H1 (cell line): ENCODE measurements at regions not wholly inside any gene's neighbourhood (a gene's known extent, or its start where the extent isn't known, plus 50 kb on each side); places are given as distances from the start of the nearest gene placed in this dataset.

ENCODE experiments used
- CTCF ChIA-PET: fragments of 300-600 bp; sonication (Branson Sonifier 250); formaldehyde crosslinking; loops from one replicate; lab custom pipeline; 2021; ENCODE audit not compliant: partially characterized antibody; lab: Charles Lee
- POLR2A ChIA-PET: fragments of 300-600 bp; sonication (Branson Sonifier 250); formaldehyde crosslinking; loops from one replicate; lab custom pipeline; 2021; ENCODE audit warnings: inconsistent platforms; ENCODE audit not compliant: partially characterized antibody; lab: Charles Lee
- DNase-seq, 2 experiments: peaks; one replicate each; pipeline versions ENCODE4 v3.0.0 to v3.0.0-alpha.2; 2010 to 2022; ENCODE audit warnings: low spot score in 2 of 2, low read depth in 1 of 2, mixed read lengths in 1 of 2
- FAIRE-seq: peaks from 2 replicates; lab custom pipeline; 2011; peaks lifted over from hg19 to GRCh38; lab: Jason Lieb, UNC
- H2AFZ ChIP-seq: 2 replicates; pipeline ENCODE4 v1.8.1; 2012; ENCODE audit warnings: low read length, inconsistent platforms
- H2AK5ac ChIP-seq: 2 replicates; pipeline ENCODE4 v1.6.1; 2013; ENCODE audit warnings: low read depth, low read length
- H2BK120ac ChIP-seq: replicated peaks from 2 replicates; pipeline ENCODE3; 2013; ENCODE audit warnings: low read depth, low read length, inconsistent platforms
- H2BK12ac ChIP-seq: 2 replicates; pipeline ENCODE4 v1.6.1; 2013; ENCODE audit warnings: low read depth, low read length
- H2BK15ac ChIP-seq: 2 replicates; pipeline ENCODE4 v1.6.1; 2013; ENCODE audit warnings: low read length
- H2BK20ac ChIP-seq: 2 replicates; pipeline ENCODE4 v1.6.1; 2013; ENCODE audit warnings: low read length
- H2BK5ac ChIP-seq: 2 replicates; pipeline ENCODE4 v1.6.1; 2013; ENCODE audit warnings: low read depth, low read length
- H3K14ac ChIP-seq: 2 replicates; pipeline ENCODE4 v1.6.1; 2013; ENCODE audit warnings: inconsistent platforms; ENCODE audit not compliant: insufficient read length
- H3K18ac ChIP-seq: 2 replicates; pipeline ENCODE4 v1.6.1; 2013; ENCODE audit warnings: low read length; ENCODE audit errors: extremely low read depth
- H3K23ac ChIP-seq: 2 replicates; pipeline ENCODE4 v1.6.1; 2013; ENCODE audit warnings: inconsistent platforms; ENCODE audit not compliant: insufficient read length
- H3K23me2 ChIP-seq: 2 replicates; pipeline ENCODE4 v1.6.1; 2013; ENCODE audit warnings: low read depth, low read length
- H3K27ac ChIP-seq: 2 replicates; pipeline ENCODE4 v1.6.1; 2011; ENCODE audit warnings: low read depth, low read length, inconsistent platforms
- H3K27me3 ChIP-seq, 4 experiments: replicated peaks in 1 of 4; 1 replicate in 1 of 4; 2 replicates in 3 of 4; pipeline versions ENCODE4 v1.6.1 to v1.8.1; 2011 to 2013; ENCODE audit warnings: low read length in 3 of 4, mild to moderate bottlenecking in 3 of 4, inconsistent platforms in 2 of 4, mixed read lengths in 2 of 4, moderate library complexity in 1 of 4; ENCODE audit not compliant: control insufficient read depth in 3 of 4, insufficient read depth in 3 of 4; ENCODE audit errors: extremely low read depth in 1 of 4
- H3K36me3 ChIP-seq, 4 experiments: 2 replicates each; pipeline versions ENCODE4 v1.6.1 to v1.8.1; 2011 to 2013; ENCODE audit warnings: mild to moderate bottlenecking in 4 of 4, low read length in 3 of 4, moderate library complexity in 2 of 4, control low read depth in 1 of 4, inconsistent platforms in 1 of 4; ENCODE audit not compliant: insufficient read depth in 4 of 4, control insufficient read depth in 2 of 4
- H3K4ac ChIP-seq: replicated peaks from 2 replicates; pipeline ENCODE3; 2013; ENCODE audit warnings: low read length, low read depth, mixed read lengths, inconsistent platforms; ENCODE audit not compliant: insufficient read length
- H3K4me1 ChIP-seq, 4 experiments: replicated peaks in 1 of 4; 1 replicate in 1 of 4; 2 replicates in 3 of 4; pipeline versions ENCODE4 v1.6.1 to v1.8.1; 2011 to 2013; ENCODE audit warnings: low read length in 3 of 4, inconsistent platforms in 2 of 4, mixed read lengths in 1 of 4; ENCODE audit not compliant: insufficient read depth in 4 of 4, control insufficient read depth in 3 of 4
- H3K4me2 ChIP-seq, 2 experiments: 2 replicates each; pipeline versions ENCODE4 v1.6.1 to v1.8.1; 2011 to 2013; ENCODE audit warnings: low read depth in 2 of 2, low read length in 2 of 2, control low read depth in 1 of 2, inconsistent platforms in 1 of 2, mild to moderate bottlenecking in 1 of 2; ENCODE audit not compliant: insufficient read depth in 1 of 2
- H3K4me3 ChIP-seq, 4 experiments: fragments of 200-600, 300-600 bp in 1 of 4; sonication (generic), shearing (Covaris generic), sonication (Bioruptor Twin) in 1 of 4; 2 replicates each; pipeline versions ENCODE4 v1.5.1 to v1.8.1; 2011 to 2016; ENCODE audit warnings: low read length in 4 of 4, low read depth in 3 of 4, control low read depth in 2 of 4, inconsistent platforms in 2 of 4, mild to moderate bottlenecking in 2 of 4, mixed read lengths in 1 of 4, moderate library complexity in 1 of 4; ENCODE audit not compliant: insufficient read depth in 2 of 4; ENCODE audit errors: extremely low read depth in 1 of 4
- H3K56ac ChIP-seq: replicated peaks from 2 replicates; pipeline ENCODE3; 2013; ENCODE audit warnings: low read depth, mild to moderate bottlenecking, mixed read lengths, low read length, inconsistent platforms; ENCODE audit not compliant: insufficient read length
- H3K79me1 ChIP-seq: 2 replicates; pipeline ENCODE4 v1.6.1; 2013; ENCODE audit warnings: low read depth, low read length, control low read depth
- H3K79me2 ChIP-seq, 2 experiments: 2 replicates each; pipeline versions ENCODE4 v1.6.1 to v1.8.1; 2012 to 2013; ENCODE audit warnings: low read length in 2 of 2, mild to moderate bottlenecking in 2 of 2, inconsistent platforms in 1 of 2; ENCODE audit not compliant: insufficient read depth in 2 of 2, control insufficient read depth in 1 of 2
- H3K9ac ChIP-seq, 4 experiments: replicated peaks in 1 of 4; 1 replicate in 1 of 4; 2 replicates in 3 of 4; pipeline versions ENCODE4 v1.6.1 to v1.8.1; 2011 to 2013; ENCODE audit warnings: low read depth in 3 of 4, low read length in 3 of 4, control low read depth in 2 of 4, mild to moderate bottlenecking in 2 of 4, moderate library complexity in 2 of 4, inconsistent platforms in 1 of 4; ENCODE audit errors: extremely low read depth in 1 of 4
- H3K9me3 ChIP-seq, 2 experiments: 2 replicates each; pipeline versions ENCODE4 v1.6.1 to v1.8.1; 2012 to 2013; ENCODE audit warnings: mild to moderate bottlenecking in 2 of 2, moderate library complexity in 2 of 2, control low read depth in 1 of 2, inconsistent platforms in 1 of 2, low read depth in 1 of 2, low read length in 1 of 2, mixed read lengths in 1 of 2; ENCODE audit not compliant: insufficient read depth in 2 of 2
- H4K20me1 ChIP-seq, 2 experiments: replicated peaks in 1 of 2; 2 replicates each; pipeline versions ENCODE3 to v1.8.1; 2011 to 2013; ENCODE audit warnings: inconsistent platforms in 2 of 2, low read length in 2 of 2, mild to moderate bottlenecking in 1 of 2; ENCODE audit not compliant: insufficient read depth in 2 of 2, control insufficient read depth in 1 of 2
- H4K5ac ChIP-seq: 2 replicates; pipeline ENCODE4 v1.6.1; 2013; ENCODE audit warnings: low read length, low read depth, mixed read lengths, inconsistent platforms; ENCODE audit not compliant: insufficient read length
- H4K8ac ChIP-seq: 2 replicates; pipeline ENCODE4 v1.8.0; 2013; ENCODE audit warnings: mild to moderate bottlenecking, moderate library complexity, low read length, inconsistent platforms; ENCODE audit not compliant: insufficient read depth; ENCODE audit errors: extremely low read depth
- H4K91ac ChIP-seq: replicated peaks from 2 replicates; pipeline ENCODE3; 2013; ENCODE audit warnings: low read length, mixed read lengths, inconsistent platforms; ENCODE audit not compliant: insufficient read length
- BRCA1 ChIP-seq: IDR thresholded peaks from 2 replicates; pipeline ENCODE4 v1.6.1; 2012; ENCODE audit warnings: low read depth, low read length, improper control_type of control experiment
- EP300 ChIP-seq, 2 experiments: IDR thresholded peaks; 1 replicate in 1 of 2; 2 replicates in 1 of 2; pipeline ENCODE4 v1.6.1; 2011 to 2012; ENCODE audit warnings: low read depth in 2 of 2, low read length in 2 of 2, mild to moderate bottlenecking in 2 of 2, borderline replicate concordance in 1 of 2, inconsistent platforms in 1 of 2, moderate library complexity in 1 of 2
- HDAC6 ChIP-seq: IDR thresholded peaks from one replicate; pipeline ENCODE4 v1.7.1; 2012; ENCODE audit warnings: low read depth, mild to moderate bottlenecking, inconsistent platforms, low read length, moderate library complexity
- POLR2A ChIP-seq, 2 experiments: IDR thresholded peaks; 1 replicate in 1 of 2; 2 replicates in 1 of 2; pipeline ENCODE4 v1.6.1; 2011; ENCODE audit warnings: low read depth in 2 of 2, low read length in 2 of 2, mild to moderate bottlenecking in 2 of 2; ENCODE audit errors: control extremely low read depth in 1 of 2
- POLR2AphosphoS5 ChIP-seq: IDR thresholded peaks from 2 replicates; pipeline ENCODE4 v1.6.1; 2011; ENCODE audit warnings: low read depth, low read length
- SP1 ChIP-seq: IDR thresholded peaks from 2 replicates; pipeline ENCODE4 v1.6.1; 2011; ENCODE audit warnings: low read depth, low read length
- TAF1 ChIP-seq: IDR thresholded peaks from 2 replicates; pipeline ENCODE4 v1.6.1; 2011; ENCODE audit warnings: mild to moderate bottlenecking, low read depth, low read length
- YY1 ChIP-seq: IDR thresholded peaks from 2 replicates; pipeline ENCODE4 v1.6.1; 2011; ENCODE audit warnings: low read depth, mild to moderate bottlenecking, low read length

DNA sequence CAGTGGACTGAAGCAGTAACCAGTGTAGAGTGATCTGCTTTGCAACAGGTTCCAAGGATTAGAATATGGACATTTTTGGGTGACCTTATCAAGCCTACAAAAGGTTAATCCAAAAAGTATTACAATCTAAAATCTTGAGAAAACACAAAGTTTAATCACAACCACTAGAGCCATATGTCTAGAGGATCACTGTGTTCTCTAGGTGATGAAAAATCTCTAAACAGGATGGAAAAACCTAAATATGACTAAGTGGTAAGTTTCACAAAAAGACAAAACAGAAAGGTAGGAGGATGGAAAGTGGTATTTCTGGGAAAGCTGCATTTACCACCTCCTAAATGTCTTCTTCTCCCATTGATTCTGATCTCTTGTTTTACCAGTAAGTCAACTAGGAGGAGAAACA is 411.1 kb upstream of the CXADR start:
- Histone ChIP-seq H3K4me3 (no peak overlapping the region), H4K8ac (no peak overlapping the region), H3K18ac (no peak overlapping the region), H3K4me1 (no peaks in the 10 kb centered on the region), H3K14ac (no peak overlapping the region), H3K79me2 (no peaks in the 10 kb centered on the region), H3K4ac (no peak overlapping the region), H4K20me1 (no peaks in the 10 kb centered on the region), H2AFZ (no peak overlapping the region), H3K56ac (no peak overlapping the region), H2BK12ac (no peak overlapping the region), H3K23me2 (no peaks in the 10 kb centered on the region), H2BK15ac (no peak overlapping the region), H2BK120ac (no peak overlapping the region), H3K9me3 (peaks cover 2% of the 10 kb centered on the region in 2 experiments; a peak in 1 of 4 replicates), H4K5ac (no peak overlapping the region), H3K27me3 (no peaks in the 10 kb centered on the region), H3K36me3 (no peaks in the 10 kb centered on the region), H4K91ac (no peak overlapping the region), H2AK5ac (no peak overlapping the region), H2BK20ac (no peak overlapping the region), H3K27ac (no peak overlapping the region), H2BK5ac (no peak overlapping the region), H3K79me1 (no peaks in the 10 kb centered on the region), H3K23ac (no peak overlapping the region), H3K4me2 (no peak overlapping the region), H3K9ac (no peak overlapping the region)
- no peak for DNase-seq
- CTCF ChIA-PET = no interaction called here
- no peak for FAIRE-seq
- POLR2A ChIA-PET = no interaction called here
- no peak for TF ChIP-seq TAF1
- no peak for TF ChIP-seq BRCA1
- TF ChIP-seq YY1 = no peak
- no peak for TF ChIP-seq POLR2A (IDR thresholded peaks at IDR 0.05; ENCODE audit: control extremely low read depth in 1 of 2, low read depth in 2 of 2, low read length in 2 of 2)
- TF ChIP-seq EP300 (IDR thresholded peaks at IDR 0.05; ENCODE audit: borderline replicate concordance in 1 of 2, low read depth in 2 of 2, low read length in 2 of 2) = no peak
- no peak for TF ChIP-seq SP1
- TF ChIP-seq HDAC6 = no peak
- TF ChIP-seq POLR2AphosphoS5 = no peak
